GM18498 (cell line): ENCODE measurements at regions not wholly inside any gene's neighbourhood (a gene's known extent, or its start where the extent isn't known, plus 50 kb on each side); places are given as distances from the start of the nearest gene placed in this dataset.
A peak's percentile ranks its signal among the peaks of the same experiment; 100 is the strongest.

Source experiments
- ATAC-seq: cut with Tn5 transposase; IDR thresholded peaks from one replicate; pipeline ENCODE4 v1.9.1; 2021; ENCODE audit warnings: mild to moderate bottlenecking, moderate library complexity; ENCODE audit not compliant: unreplicated experiment

- ATAC-seq, result no peak
Observed at GRCh38 chr6:33869826-33870423, 66.1 kb upstream of the MLN start.

DNA sequence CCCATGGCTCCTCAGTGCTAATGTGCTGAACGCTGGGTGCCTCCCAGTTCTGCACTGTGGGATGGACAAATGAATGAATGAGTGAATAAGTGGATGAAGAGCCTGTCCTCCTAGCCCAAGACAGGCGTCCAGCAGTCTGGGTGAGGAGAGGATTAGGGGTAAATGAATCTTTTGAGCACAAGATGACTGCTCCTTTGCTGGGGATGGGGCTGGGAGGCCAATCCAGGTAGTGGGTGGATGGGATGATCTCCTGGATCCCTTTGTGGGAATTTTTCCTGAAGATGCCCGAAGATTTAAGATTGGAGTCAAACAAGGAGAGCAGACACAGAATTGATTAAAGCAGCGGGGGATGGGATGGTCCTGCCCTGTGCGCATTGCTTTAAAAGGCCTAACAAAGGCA lies 65.3 kb upstream of the MLN start:
- ATAC-seq, result no peak

- no peak for ATAC-seq
Observed at GRCh38 chr6:33868141-33868540, 64.3 kb upstream of the MLN start.

DNA sequence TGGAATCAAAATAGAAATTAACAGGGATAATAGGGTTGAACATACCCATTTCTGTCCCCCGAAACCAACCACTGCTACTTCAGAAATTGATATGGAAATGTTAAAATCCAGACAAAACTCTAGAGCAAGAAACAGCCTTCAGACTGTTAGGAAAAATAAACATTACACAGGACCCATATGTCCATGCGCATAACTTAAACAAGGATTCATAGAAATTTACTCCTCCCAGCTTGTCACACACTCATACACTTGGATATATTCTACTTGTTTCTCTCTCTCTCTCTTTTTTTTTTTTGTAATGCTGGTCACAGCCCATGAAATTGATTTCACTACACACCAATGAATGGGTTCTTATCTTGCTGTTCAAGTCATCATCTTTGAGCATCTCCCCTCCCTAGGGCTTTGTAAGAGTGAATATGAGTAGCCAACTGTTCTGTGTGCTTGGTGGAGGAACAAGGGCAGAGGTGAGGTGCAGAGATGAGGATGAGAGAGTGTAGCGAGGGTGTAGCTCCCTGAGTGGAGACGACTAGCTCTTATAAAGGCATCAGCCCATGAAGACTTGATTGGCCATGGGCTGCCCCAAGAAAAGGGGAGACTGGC lies 61.8 kb upstream of the MLN start:
- no peak for ATAC-seq

DNA sequence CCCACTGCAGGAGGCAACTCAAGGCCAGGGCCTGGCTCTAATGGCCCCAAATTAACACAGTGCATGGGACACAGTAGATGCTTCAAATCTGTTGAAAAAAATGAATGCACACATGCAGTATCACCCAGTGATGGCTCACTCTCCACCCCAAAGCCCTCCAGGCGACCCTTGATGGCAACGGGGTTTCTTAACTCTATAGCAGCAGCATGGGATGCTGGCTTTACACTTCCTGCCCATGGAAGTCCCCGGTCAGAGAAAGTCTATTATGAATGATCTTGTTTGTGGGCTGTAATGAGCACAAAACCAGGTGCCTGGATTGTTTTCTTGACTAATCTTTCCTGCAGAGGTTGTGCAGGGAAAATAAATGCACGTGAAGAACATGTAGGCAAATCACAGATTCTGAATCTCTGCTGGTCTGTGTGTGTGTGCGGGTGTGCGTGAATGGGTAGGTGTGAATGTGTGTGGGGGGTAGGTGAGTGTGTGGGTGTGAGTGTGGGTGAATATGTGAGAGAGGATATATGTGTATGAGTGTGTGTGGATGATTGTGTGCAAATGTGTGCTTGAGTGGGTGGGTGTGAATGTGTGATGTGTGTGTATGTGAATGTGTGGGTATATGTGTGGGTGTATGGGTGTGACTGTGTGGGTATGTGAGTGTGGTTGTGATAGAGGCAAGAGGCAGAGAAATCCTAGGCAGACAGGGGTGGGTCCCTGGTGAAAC lies 60.1 kb upstream of the MLN start:
- no peak for ATAC-seq

DNA sequence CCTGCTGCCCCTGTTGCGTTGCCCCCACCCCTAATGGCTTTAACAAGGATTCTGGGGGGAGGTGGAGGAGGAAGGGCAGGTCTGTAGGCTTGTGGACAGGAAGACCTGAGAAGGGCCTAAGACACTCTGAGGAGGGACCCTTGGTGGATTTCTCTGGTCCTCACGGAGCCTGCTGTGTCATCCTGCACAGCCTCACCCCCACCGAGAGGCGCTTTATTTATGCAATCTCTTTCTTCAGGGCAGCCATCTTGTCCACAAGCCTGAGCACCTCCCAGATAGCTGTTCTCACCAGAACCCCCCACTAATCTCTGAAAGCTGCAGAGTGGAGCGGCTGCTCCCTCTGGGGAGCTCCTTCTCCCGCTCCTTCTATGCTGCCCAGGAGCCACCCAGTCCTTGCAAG lies 59.3 kb upstream of the MLN start:
- no peak for ATAC-seq

GRCh38 chr6:33862536-33862935 lies 58.7 kb upstream of the MLN start:
- ATAC-seq, result no peak

GRCh38 chr6:33861722-33862121 lies 57.9 kb upstream of the MLN start:
- ATAC-seq, result no peak

DNA sequence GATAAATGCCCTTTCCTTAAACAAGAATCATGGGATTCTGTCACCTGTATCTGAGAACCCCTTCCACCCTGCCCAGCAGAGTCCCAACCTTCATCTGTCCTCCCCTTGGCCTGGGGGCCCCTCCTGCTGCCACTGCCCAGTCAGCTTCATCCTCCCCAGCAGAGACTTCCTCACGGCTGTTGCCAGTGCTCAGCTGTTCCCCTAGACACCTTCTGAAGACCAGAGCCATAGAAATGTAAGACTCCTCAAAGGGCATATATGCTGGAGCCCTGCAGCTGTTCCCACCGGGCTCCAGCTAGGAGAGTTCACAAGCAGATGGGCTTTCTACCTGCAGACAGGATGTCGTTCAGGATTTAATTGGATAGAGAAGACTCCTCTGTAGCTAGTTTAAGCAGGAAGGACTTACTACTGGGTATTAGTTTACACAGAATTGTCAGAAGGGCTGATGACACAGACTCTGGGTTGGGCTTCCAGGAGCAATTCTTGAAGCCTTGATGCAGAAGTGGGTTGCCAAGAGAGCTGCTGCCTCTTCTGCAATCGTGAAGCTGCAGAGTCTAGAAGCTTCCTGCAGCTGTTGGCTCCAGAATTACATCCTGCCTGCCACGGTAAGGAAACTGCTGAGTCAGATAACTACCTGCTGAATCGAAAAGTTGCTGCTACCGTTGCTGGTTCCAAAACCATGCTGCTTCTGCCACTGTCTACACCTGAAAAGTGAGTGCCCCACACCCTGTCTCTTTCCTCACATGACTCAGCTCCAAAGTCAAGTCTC lies 57.1 kb upstream of the MLN start:
- no peak for ATAC-seq

DNA sequence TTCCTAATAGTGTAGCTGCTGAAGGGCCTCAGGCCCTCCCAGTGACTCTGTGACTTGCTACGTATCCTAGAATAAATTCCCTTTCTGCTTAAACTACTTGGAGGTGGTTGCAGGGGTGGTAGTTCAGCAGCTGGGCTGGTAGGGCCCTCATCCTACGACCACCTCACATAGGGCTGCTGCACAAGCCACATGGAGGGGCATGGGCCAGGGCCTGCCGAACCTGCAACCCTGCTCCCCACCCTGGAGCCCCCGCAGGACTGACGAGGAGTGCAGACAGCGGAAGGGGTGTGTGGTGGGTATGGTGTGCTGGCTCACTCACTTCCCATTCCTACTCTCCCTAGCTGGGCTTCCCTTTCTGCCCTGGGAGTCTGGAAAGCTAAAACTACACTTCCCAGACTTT lies 56.2 kb upstream of the MLN start:
- no peak for ATAC-seq

DNA sequence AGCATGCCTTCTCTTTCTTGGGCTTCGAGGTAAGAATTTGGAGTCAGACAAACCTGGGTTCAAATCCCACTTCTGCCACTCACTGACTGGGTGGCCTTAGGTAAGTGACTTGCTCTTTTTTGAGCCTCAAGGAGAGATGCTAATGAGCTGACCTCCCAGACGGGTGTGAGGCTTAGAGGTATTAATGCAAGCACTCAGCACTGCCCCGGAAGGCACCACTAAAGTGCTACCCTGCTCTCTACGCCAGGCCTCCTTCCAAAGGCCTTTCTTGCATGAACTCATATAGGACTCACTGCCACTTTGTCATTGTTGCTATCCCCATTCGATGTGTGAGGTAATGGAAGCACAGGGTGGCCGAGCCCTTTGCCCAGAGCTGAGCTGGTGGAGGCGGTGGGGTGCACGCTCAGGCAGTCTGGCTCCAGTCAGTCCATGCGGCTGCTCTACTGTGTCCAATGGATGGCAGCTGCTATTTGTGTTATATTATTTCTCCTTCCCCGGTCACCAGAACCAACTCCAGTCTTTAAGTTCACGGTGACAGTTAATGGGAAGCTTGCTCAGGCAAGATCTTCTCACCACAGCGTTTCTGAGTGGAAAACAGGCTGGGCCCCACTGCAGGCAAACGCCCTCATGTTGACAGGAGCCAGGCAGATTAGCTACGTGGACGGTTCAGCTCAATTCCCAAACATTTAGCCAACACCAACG lies 55.2 kb upstream of the MLN start:
- ATAC-seq, result no peak

- no peak for ATAC-seq
Observed at GRCh38 chr6:33857932-33858475, 54.2 kb upstream of the MLN start.

DNA sequence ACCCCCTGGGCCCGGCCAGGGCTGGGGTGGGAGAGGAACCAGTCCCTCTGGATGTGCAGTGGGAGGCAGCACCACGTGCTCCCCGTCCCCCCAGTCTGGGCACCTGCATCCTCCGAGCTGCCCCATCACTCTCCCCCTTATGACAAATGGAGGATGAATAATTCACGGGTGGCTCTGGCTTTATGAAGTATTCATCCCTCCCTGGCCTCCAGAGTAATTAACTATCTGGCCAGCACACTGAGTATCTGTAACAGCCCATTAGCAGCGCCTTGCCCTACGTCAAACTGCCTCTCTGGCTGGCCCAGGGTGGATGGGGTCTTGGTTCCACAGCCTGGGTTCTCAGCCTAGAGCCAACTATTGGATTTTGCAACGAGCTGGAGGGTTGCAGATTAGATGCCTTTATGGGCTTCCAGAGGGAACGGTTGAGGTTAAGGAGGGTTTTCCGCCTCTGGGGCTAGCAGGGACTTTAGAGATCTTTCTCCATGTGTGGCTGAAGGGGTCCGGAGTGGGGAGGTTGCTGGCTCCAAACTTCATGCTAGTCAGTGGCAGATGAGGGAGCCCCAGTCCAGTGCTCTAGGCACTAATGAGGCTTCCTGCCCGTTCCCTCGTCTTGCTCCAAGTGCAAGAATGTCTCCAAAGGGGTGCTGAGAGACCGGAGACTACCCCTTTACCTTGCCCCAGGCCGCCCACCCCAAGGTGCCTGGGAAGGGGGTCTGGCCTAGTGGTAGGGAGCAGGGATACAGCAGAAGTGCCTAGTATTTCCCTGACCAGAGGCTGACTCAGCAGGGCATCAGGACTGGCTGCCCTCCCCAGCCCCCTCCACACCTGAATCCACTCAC lies 53.5 kb upstream of the MLN start:
- ATAC-seq, result no peak

DNA sequence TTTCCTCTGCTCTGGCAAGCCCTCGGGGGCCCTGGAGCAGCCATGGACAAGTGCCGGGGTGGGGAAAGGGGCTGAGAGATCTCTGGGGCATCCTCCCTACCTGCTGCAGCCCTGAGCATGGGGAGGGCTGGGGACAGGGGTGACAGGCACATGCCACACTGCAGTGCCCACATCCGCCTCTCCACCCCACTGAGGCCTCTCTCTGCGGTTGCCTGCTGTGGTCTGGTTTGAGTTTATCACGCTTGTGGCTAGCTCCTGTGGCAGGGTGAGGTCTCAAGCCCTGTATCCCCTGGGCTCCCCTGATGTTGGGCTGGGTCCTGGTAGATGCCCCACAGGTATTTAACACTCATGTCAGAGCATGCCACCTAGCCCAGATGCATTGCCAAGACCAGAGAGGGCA lies 52.9 kb upstream of the MLN start:
- ATAC-seq, result peak; percentile 79

DNA sequence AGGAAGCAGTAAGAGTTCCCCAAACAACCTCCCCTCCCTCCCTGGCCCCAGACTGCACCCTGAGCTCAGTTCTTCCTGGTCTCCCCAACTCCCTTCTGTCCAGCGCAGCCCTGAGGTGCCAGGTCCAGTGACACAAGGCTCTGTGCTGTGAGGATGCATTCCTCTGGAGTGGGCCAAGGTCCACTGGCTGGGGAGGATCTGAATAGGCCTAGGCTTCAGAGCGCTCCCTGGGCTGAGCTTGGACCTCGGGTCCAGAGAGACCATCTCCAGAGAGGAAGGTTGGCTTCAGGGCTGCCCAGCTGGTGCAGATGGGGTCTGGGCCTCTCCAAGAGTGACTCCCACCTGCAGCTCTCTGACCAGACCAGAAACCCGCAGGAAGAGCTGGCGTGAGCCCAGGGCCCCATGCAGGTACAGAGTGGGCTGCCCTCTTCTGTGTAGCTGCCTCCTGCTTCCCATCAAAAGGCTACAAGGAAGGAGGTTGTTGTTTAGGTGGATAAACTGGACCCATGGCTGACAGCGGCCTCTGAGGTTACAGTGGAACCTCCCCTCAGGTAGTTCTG lies 52.3 kb upstream of the MLN start:
- ATAC-seq, result no peak

DNA sequence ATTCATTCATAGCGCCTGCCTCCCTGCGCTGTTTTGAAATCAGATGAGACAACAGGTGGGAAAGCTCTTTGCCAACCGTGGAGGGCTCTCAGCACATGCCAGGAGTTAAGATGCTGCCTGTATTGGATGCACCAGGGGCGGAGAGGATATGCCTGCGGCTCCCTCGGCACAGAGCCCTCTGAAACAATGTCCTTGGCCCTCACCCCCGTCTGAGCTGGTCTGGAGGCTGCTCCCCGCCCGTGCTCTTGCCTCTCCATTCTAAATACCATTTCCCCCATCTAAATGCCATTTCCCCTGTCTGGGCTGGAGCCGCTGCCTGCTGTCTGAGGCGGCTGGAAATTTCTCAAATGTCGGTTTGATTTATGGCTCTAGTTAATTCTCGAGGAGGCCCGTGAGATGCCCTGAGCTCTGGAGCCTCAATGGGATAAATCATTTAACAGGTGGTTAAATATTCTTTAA lies 50.8 kb upstream of the MLN start:
- ATAC-seq, result no peak

GRCh38 chr6:33853736-33854135 lies 49.9 kb upstream of the MLN start:
- ATAC-seq, result no peak
